ENCODE measurements at regions not wholly inside any gene's neighbourhood (a gene's known extent, or its start where the extent isn't known, plus 50 kb on each side); places are given as distances from the start of the nearest gene placed in this dataset.

GRCh38 chr11:44493930-44494329 is 71.5 kb upstream of the CD82 start:
- Histone ChIP-seq H3K36me3 (ENCODE audit: insufficient read depth, low read length) (no peaks in the 10 kb centered on the region), H3K4me3 (ENCODE audit: low read length) (no peak overlapping the region), H3K4me1 (ENCODE audit: insufficient read depth, low read length) (no peaks in the 10 kb centered on the region), H3K27me3 (ENCODE audit: control insufficient read depth in 1 of 2, insufficient read depth in 2 of 2, low read length in 2 of 2) (peaks cover 0 to 4% of the 10 kb centered on the region in 2 experiments), H3K27ac (ENCODE audit: low read depth in 1 of 2, low read length in 2 of 2) (no peak overlapping the region), H3K9me3 (ENCODE audit: control insufficient read depth in 1 of 2, insufficient read depth in 1 of 2, low read length in 2 of 2) (no peaks in the 10 kb centered on the region)
- ChIA-PET POLR2A (no interaction called here), CTCF (no interaction called here)
- no peak overlapping the region for H3K27ac Mint-ChIP-seq
- no peaks in the 10 kb centered on the region for H3K9me3 Mint-ChIP-seq
- H3K4me3 Mint-ChIP-seq: no peak overlapping the region
- no peaks in the 10 kb centered on the region for H3K4me1 Mint-ChIP-seq (ENCODE audit: low read depth)
- intact Hi-C loops (cut with DNase I, micrococcal nuclease): no loop called here
- H3K36me3 Mint-ChIP-seq (ENCODE audit: low read depth): no peaks in the 10 kb centered on the region
- H3K27me3 Mint-ChIP-seq: peaks cover 31% of the 10 kb centered on the region
- TF ChIP-seq CTCF (IDR thresholded peaks at IDR 0.05): no peak
- DNase-seq (no peak), ATAC-seq (ENCODE audit: poor library complexity) (no peak)

- ChIA-PET POLR2A (no interaction called here), CTCF (no interaction called here)
- no peak for ATAC-seq (ENCODE audit: poor library complexity)
- no peaks in the 10 kb centered on the region for H3K36me3 Mint-ChIP-seq (ENCODE audit: low read depth)
- H3K27ac ChIP-seq (ENCODE audit: low read depth in 1 of 2, low read length in 2 of 2): no peak overlapping the region
- intact Hi-C loops (cut with DNase I, micrococcal nuclease): no loop called here
- no peak overlapping the region for H3K4me3 ChIP-seq (ENCODE audit: low read length)
- no peak for DNase-seq
- no peak overlapping the region for H3K27ac Mint-ChIP-seq
- H3K27me3 Mint-ChIP-seq: peaks cover 22% of the 10 kb centered on the region
- no peak overlapping the region for H3K4me3 Mint-ChIP-seq
- H3K4me1 Mint-ChIP-seq (ENCODE audit: low read depth): no peaks in the 10 kb centered on the region
- H3K27me3 ChIP-seq (ENCODE audit: control insufficient read depth in 1 of 2, insufficient read depth in 2 of 2, low read length in 2 of 2): peaks cover 0 to 4% of the 10 kb centered on the region in 2 experiments
- no peak for TF ChIP-seq CTCF (IDR thresholded peaks at IDR 0.05)
- no peaks in the 10 kb centered on the region for H3K9me3 ChIP-seq (ENCODE audit: control insufficient read depth in 1 of 2, insufficient read depth in 1 of 2, low read length in 2 of 2)
- H3K36me3 ChIP-seq (ENCODE audit: insufficient read depth, low read length): no peaks in the 10 kb centered on the region
- H3K4me1 ChIP-seq (ENCODE audit: insufficient read depth, low read length): no peaks in the 10 kb centered on the region
- H3K9me3 Mint-ChIP-seq: no peaks in the 10 kb centered on the region
Observed at GRCh38 chr11:44494785-44495184, 70.7 kb upstream of the CD82 start.

GRCh38 chr11:44496391-44496790 is 69.1 kb upstream of the CD82 start:
- H3K4me3 Mint-ChIP-seq: no peak overlapping the region
- H3K4me1 Mint-ChIP-seq (ENCODE audit: low read depth): no peaks in the 10 kb centered on the region
- Histone ChIP-seq H3K4me3 (ENCODE audit: low read length) (no peak overlapping the region), H3K27me3 (ENCODE audit: control insufficient read depth in 1 of 2, insufficient read depth in 2 of 2, low read length in 2 of 2) (peaks cover 0 to 4% of the 10 kb centered on the region in 2 experiments), H3K4me1 (ENCODE audit: insufficient read depth, low read length) (no peaks in the 10 kb centered on the region), H3K27ac (ENCODE audit: low read depth in 1 of 2, low read length in 2 of 2) (no peak overlapping the region), H3K36me3 (ENCODE audit: insufficient read depth, low read length) (no peaks in the 10 kb centered on the region), H3K9me3 (ENCODE audit: control insufficient read depth in 1 of 2, insufficient read depth in 1 of 2, low read length in 2 of 2) (no peaks in the 10 kb centered on the region)
- H3K27ac Mint-ChIP-seq: no peak overlapping the region
- no peaks in the 10 kb centered on the region for H3K36me3 Mint-ChIP-seq (ENCODE audit: low read depth)
- ATAC-seq (ENCODE audit: poor library complexity): no peak
- intact Hi-C loops (cut with DNase I, micrococcal nuclease): no loop called here
- ChIA-PET POLR2A (no interaction called here), CTCF (no interaction called here)
- H3K27me3 Mint-ChIP-seq: peaks cover 17% of the 10 kb centered on the region
- no peak for DNase-seq
- TF ChIP-seq CTCF (IDR thresholded peaks at IDR 0.05): no peak
- no peaks in the 10 kb centered on the region for H3K9me3 Mint-ChIP-seq
